SK-N-MC (cell line): ENCODE measurements at regions not wholly inside any gene's neighbourhood (a gene's known extent, or its start where the extent isn't known, plus 50 kb on each side); places are given as distances from the start of the nearest gene placed in this dataset.

Source experiments
- DNase-seq: peaks from one replicate; pipeline ENCODE4 v3.0.0-alpha.2; 2011; ENCODE audit warnings: low read depth, low spot score
- H3K27ac ChIP-seq: fragments of 200-600 bp; sonication (generic); 2 replicates; pipeline ENCODE4 v1.5.1; 2016; ENCODE audit warnings: mixed run types
- H3K36me3 ChIP-seq: fragments of 200-600 bp; sonication (generic); 2 replicates; pipeline ENCODE4 v1.6.1; 2017; ENCODE audit warnings: antibody characterized with exemption, low read length, mixed read lengths; ENCODE audit not compliant: insufficient read depth
- H3K4me3 ChIP-seq: fragments of 200-600 bp; sonication (generic); 2 replicates; pipeline ENCODE4 v1.5.1; 2016
- H3K9ac ChIP-seq: fragments of 200-600 bp; sonication (generic); 2 replicates; pipeline ENCODE4 v1.8.0; 2017; ENCODE audit warnings: mixed run types, mixed read lengths; ENCODE audit not compliant: insufficient read length
- H3K9me3 ChIP-seq: fragments of 200-600 bp; sonication (generic); 2 replicates; pipeline ENCODE4 v1.6.1; 2017; ENCODE audit warnings: low read depth, mild to moderate bottlenecking, antibody characterized with exemption, low read length, moderate library complexity, mixed read lengths
- EZH2 ChIP-seq: fragments of 200-600 bp; sonication (generic); IDR thresholded peaks from one replicate; pipeline ENCODE4 v1.6.1; 2017; ENCODE audit warnings: antibody characterized with exemption
- FOXP2 ChIP-seq: optimal IDR thresholded peaks from 2 replicates; pipeline ENCODE3; 2011; ENCODE audit warnings: mild to moderate bottlenecking, moderate library complexity; ENCODE audit not compliant: insufficient read depth; ENCODE audit errors: extremely low read length, control extremely low read depth
- POLR2AphosphoS5 ChIP-seq: IDR thresholded peaks from 2 replicates; pipeline ENCODE4 v1.6.1; 2012; ENCODE audit warnings: mild to moderate bottlenecking, low read depth, low read length, borderline replicate concordance

GRCh38 chr2:15787535-15788454 lies 152.6 kb upstream of the MYCN start:
- no peak overlapping the region for H3K27ac ChIP-seq
- DNase-seq = no peak
- H3K9me3 ChIP-seq = no peaks in the 10 kb centered on the region
- H3K9ac ChIP-seq = no peak overlapping the region
- no peak overlapping the region for H3K4me3 ChIP-seq
- no peaks in the 10 kb centered on the region for H3K36me3 ChIP-seq
- TF ChIP-seq POLR2AphosphoS5 = no peak
- no peak for TF ChIP-seq EZH2
- no peak for TF ChIP-seq FOXP2

- Histone ChIP-seq H3K36me3 (no peaks in the 10 kb centered on the region), H3K27ac (no peak overlapping the region), H3K4me3 (no peak overlapping the region), H3K9ac (no peak overlapping the region), H3K9me3 (no peaks in the 10 kb centered on the region)
- no peak for DNase-seq
- no peak for TF ChIP-seq POLR2AphosphoS5
- TF ChIP-seq EZH2 = no peak
- TF ChIP-seq FOXP2 = no peak
These were observed 151.9 kb upstream of the MYCN start for GRCh38 chr2:15788455-15788829.

- H3K9ac ChIP-seq = no peak overlapping the region
These were observed 151.5 kb upstream of the MYCN start for GRCh38 chr2:15788830-15789229.

GRCh38 chr2:15789381-15790062 lies 150.8 kb upstream of the MYCN start:
- Histone ChIP-seq H3K36me3 (no peaks in the 10 kb centered on the region), H3K9ac (no peak overlapping the region), H3K4me3 (no peak overlapping the region), H3K27ac (no peak overlapping the region), H3K9me3 (no peaks in the 10 kb centered on the region)
- no peak for DNase-seq
- TF ChIP-seq EZH2 (no peak), POLR2AphosphoS5 (no peak), FOXP2 (no peak)

More at GRCh38 chr2:15788830-15789229, 151.5 kb upstream of the MYCN start:
- Histone ChIP-seq H3K9me3 (no peaks in the 10 kb centered on the region), H3K4me3 (no peak overlapping the region), H3K36me3 (no peaks in the 10 kb centered on the region), H3K27ac (no peak overlapping the region)
- no peak for TF ChIP-seq FOXP2
- TF ChIP-seq POLR2AphosphoS5 = no peak
- TF ChIP-seq EZH2 = no peak
- DNase-seq = no peak

- no peak for DNase-seq
- Histone ChIP-seq H3K36me3 (no peaks in the 10 kb centered on the region), H3K4me3 (no peak overlapping the region), H3K9me3 (no peaks in the 10 kb centered on the region), H3K9ac (no peak overlapping the region), H3K27ac (no peak overlapping the region)
- no peak for TF ChIP-seq EZH2
- no peak for TF ChIP-seq FOXP2
- TF ChIP-seq POLR2AphosphoS5 = no peak
These were observed 150.0 kb upstream of the MYCN start for GRCh38 chr2:15790326-15790725.

- Histone ChIP-seq H3K4me3 (no peak overlapping the region), H3K27ac (no peak overlapping the region), H3K36me3 (no peaks in the 10 kb centered on the region), H3K9ac (no peak overlapping the region), H3K9me3 (no peaks in the 10 kb centered on the region)
- no peak for TF ChIP-seq POLR2AphosphoS5
- TF ChIP-seq FOXP2 = no peak
- no peak for TF ChIP-seq EZH2
- DNase-seq = no peak
These were observed 149.5 kb upstream of the MYCN start for GRCh38 chr2:15790838-15791237.

GRCh38 chr2:15791294-15791693 lies 149.1 kb upstream of the MYCN start:
- TF ChIP-seq POLR2AphosphoS5 (no peak), FOXP2 (no peak), EZH2 (no peak)
- DNase-seq = no peak
- no peaks in the 10 kb centered on the region for H3K9me3 ChIP-seq

GRCh38 chr2:15792331-15792730 lies 148.0 kb upstream of the MYCN start:
- DNase-seq = no peak
- no peaks in the 10 kb centered on the region for H3K9me3 ChIP-seq
- TF ChIP-seq POLR2AphosphoS5 = no peak
- TF ChIP-seq FOXP2 = no peak
- TF ChIP-seq EZH2 = no peak
- no peak overlapping the region for H3K4me3 ChIP-seq
- no peaks in the 10 kb centered on the region for H3K36me3 ChIP-seq
- no peak overlapping the region for H3K27ac ChIP-seq
- H3K9ac ChIP-seq = no peak overlapping the region

More at GRCh38 chr2:15791294-15791693, 149.1 kb upstream of the MYCN start:
- H3K4me3 ChIP-seq = no peak overlapping the region
- no peaks in the 10 kb centered on the region for H3K36me3 ChIP-seq
- H3K27ac ChIP-seq = no peak overlapping the region
- no peak overlapping the region for H3K9ac ChIP-seq
